ENCODE measurements at regions not wholly inside any gene's neighbourhood (a gene's known extent, or its start where the extent isn't known, plus 50 kb on each side); places are given as distances from the start of the nearest gene placed in this dataset.
A peak's percentile ranks its signal among the peaks of the same experiment; 100 is the strongest.

DNA sequence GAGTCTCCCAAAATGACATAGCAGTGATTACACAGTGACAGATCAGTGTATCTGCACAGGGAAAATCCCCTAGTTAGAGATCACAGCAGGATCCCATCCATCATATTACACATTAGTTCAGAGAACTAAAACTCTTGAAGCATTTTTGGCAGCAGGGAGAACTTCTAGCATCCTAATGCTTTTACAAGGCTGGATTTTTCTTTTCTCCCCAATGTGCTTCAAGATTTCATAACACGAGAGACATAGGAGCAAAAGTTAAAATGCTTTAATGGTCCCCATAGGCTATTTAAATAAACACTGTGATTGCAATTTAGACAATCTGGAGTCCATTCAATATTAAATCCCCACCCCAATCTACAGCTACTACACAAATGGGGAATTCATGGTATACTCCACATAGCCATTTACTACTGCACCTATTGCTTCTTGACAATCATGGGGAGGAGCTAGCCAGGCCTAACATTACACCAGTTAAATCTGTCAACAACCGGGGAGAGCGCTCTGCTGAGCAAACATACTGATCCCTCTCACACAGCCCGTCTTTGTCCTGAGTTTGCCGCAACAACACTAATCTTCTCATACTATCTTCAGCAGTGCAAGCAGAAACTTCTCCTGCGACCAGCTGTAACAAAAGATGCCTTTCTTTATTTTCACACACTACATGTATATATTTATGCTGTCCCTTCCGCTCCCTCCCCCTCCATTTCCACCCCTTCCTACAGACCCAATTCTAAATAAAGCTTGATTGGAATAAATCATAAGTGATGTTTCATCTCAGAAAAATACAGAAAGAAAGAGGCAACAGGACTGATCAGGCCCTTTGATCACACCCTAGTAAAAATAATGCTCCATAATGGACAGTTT is 120.3 kb upstream of the SOX5 start (continued):
- peak; percentile 72; the same call in 1 of the 2 replicates for TF ChIP-seq IRX3 (CRISPR knock-in tag; IDR thresholded peaks at IDR 0.05; ENCODE audit: borderline replicate concordance, low read depth)
- no peak for TF ChIP-seq EZH2 (conservative IDR thresholded peaks at IDR 0.05; ENCODE audit: low read depth, low read length)
- peak; percentile 77; the same call in 1 of the 2 replicates for TF ChIP-seq ZNF414 (CRISPR knock-in tag; IDR thresholded peaks at IDR 0.05)
- TF ChIP-seq SNAPC4 (CRISPR knock-in tag; IDR thresholded peaks at IDR 0.05) = no peak
- TF ChIP-seq ZNF264 (CRISPR knock-in tag; IDR thresholded peaks at IDR 0.05) = no peak; the same call in 1 of the 2 replicates
- no peak for TF ChIP-seq PRDM4 (CRISPR knock-in tag; IDR thresholded peaks at IDR 0.05; ENCODE audit: borderline replicate concordance)
- no peak for TF ChIP-seq ZNF343 (CRISPR knock-in tag; IDR thresholded peaks at IDR 0.05)
- TF ChIP-seq THAP9 (CRISPR knock-in tag; IDR thresholded peaks at IDR 0.05; ENCODE audit: borderline replicate concordance) = no peak
- TF ChIP-seq HNRNPUL1 (IDR thresholded peaks at IDR 0.05; ENCODE audit: low read depth, low read length) = no peak
- TF ChIP-seq GMEB1 (CRISPR knock-in tag; IDR thresholded peaks at IDR 0.05; ENCODE audit: borderline replicate concordance) = no peak
- TF ChIP-seq ZSCAN31 (CRISPR knock-in tag; IDR thresholded peaks at IDR 0.05; ENCODE audit: low read depth) = no peak; the same call in 1 of the 2 replicates
- TF ChIP-seq FOXC1 (CRISPR knock-in tag; IDR thresholded peaks at IDR 0.05; ENCODE audit: borderline replicate concordance) = no peak
- TF ChIP-seq, protein P1, sequence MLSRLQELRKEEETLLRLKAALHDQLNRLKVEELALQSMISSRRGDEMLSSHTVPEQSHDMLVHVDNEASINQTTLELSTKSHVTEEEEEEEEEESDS (CRISPR knock-in tag; IDR thresholded peaks at IDR 0.05; ENCODE audit: borderline replicate concordance) = peak; percentile 82; the same call in 1 of the 2 replicates
- no peak for TF ChIP-seq ZFP37 (CRISPR knock-in tag; IDR thresholded peaks at IDR 0.05; ENCODE audit: borderline replicate concordance)

Data from HepG2 (cell line).